SK-N-SH (cell line): ENCODE measurements at regions not wholly inside any gene's neighbourhood (a gene's known extent, or its start where the extent isn't known, plus 50 kb on each side); places are given as distances from the start of the nearest gene placed in this dataset.

Experiments
- CTCF ChIA-PET: fragments of 300-600, 350-600 bp; formaldehyde crosslinking; extraction: SDS; loops from one replicate; lab custom pipeline; 2021; lab: Yijun Ruan, JAX
- POLR2A ChIA-PET: fragments of 350-600 bp; sonication (Branson Sonifier 250); formaldehyde crosslinking; extraction: SDS; loops from one replicate; lab custom pipeline; 2020; ENCODE audit warnings: antibody characterized with exemption, inconsistent platforms; lab: Yijun Ruan, JAX
- DNase-seq: peaks from one replicate; pipeline ENCODE4 v3.0.0; 2012
- H2AFZ ChIP-seq: fragments of 200-600 bp; sonication (generic); 2 replicates; pipeline ENCODE4 v1.8.1; 2016; ENCODE audit warnings: antibody characterized with exemption, mild to moderate bottlenecking, low read depth
- H3F3A ChIP-seq: fragments of 200-600 bp; sonication (generic); replicated peaks from 2 replicates; pipeline ENCODE3; 2016; ENCODE audit warnings: antibody characterized with exemption, mild to moderate bottlenecking; ENCODE audit not compliant: insufficient read depth
- H3K27ac ChIP-seq, 2 experiments: fragments of 200-500 bp in 1 of 2; fragments of 200-600 bp in 1 of 2; sonication (Bioruptor generic) in 1 of 2; sonication (generic), shearing (Covaris generic) in 1 of 2; 2 replicates each; pipeline versions ENCODE4 v1.5.1 to v1.6.1; 2014 to 2016; ENCODE audit warnings: low read depth in 2 of 2, inconsistent platforms in 1 of 2, low read length in 1 of 2, mild to moderate bottlenecking in 1 of 2, mixed read lengths in 1 of 2
- H3K27me3 ChIP-seq: fragments of 200-600 bp; sonication (generic), shearing (Covaris generic); 2 replicates; pipeline ENCODE4 v1.6.1; 2016; ENCODE audit warnings: mixed run types; ENCODE audit not compliant: insufficient read depth
- H3K36me3 ChIP-seq, 2 experiments: fragments of 200-500 bp in 1 of 2; fragments of 200-600 bp in 1 of 2; sonication (Bioruptor generic) in 1 of 2; sonication (generic) in 1 of 2; replicated peaks in 1 of 2; 2 replicates each; pipeline versions ENCODE3 to v1.5.1; 2014 to 2016; ENCODE audit warnings: low read length in 1 of 2, mild to moderate bottlenecking in 1 of 2; ENCODE audit not compliant: insufficient read depth in 2 of 2, control insufficient read depth in 1 of 2
- H3K4me1 ChIP-seq, 2 experiments: fragments of 200-500 bp in 1 of 2; fragments of 200-600 bp in 1 of 2; sonication (Bioruptor generic) in 1 of 2; sonication (generic), shearing (Covaris generic) in 1 of 2; 2 replicates each; pipeline versions ENCODE4 v1.5.1 to v1.6.1; 2014 to 2016; ENCODE audit warnings: low read depth in 1 of 2, low read length in 1 of 2, mixed run types in 1 of 2; ENCODE audit not compliant: insufficient read depth in 2 of 2, control insufficient read depth in 1 of 2
- H3K4me2 ChIP-seq: fragments of 200-600 bp; sonication (generic), shearing (Covaris generic); 2 replicates; pipeline ENCODE4 v1.6.1; 2017; ENCODE audit warnings: mixed run types
- H3K4me3 ChIP-seq, 2 experiments: fragments of 200-500 bp in 1 of 2; fragments of 200-600 bp in 1 of 2; sonication (Bioruptor generic) in 1 of 2; sonication (generic), shearing (Covaris generic) in 1 of 2; 2 replicates each; pipeline versions ENCODE4 v1.5.1 to v1.8.1; 2014 to 2016; ENCODE audit warnings: low read depth in 2 of 2, inconsistent platforms in 1 of 2, low read length in 1 of 2, mild to moderate bottlenecking in 1 of 2, mixed read lengths in 1 of 2, moderate library complexity in 1 of 2
- H3K79me2 ChIP-seq: fragments of 200-600 bp; sonication (generic); 2 replicates; pipeline ENCODE4 v1.8.1; 2017; ENCODE audit warnings: mild to moderate bottlenecking; ENCODE audit not compliant: insufficient read depth
- H3K9ac ChIP-seq: fragments of 200-600 bp; sonication (generic); 2 replicates; pipeline ENCODE4 v1.6.1; 2017; ENCODE audit warnings: mixed run types
- H3K9me2 ChIP-seq: fragments of 200-600 bp; sonication (generic); 2 replicates; pipeline ENCODE4 v1.6.1; 2017; ENCODE audit warnings: mixed run types
- H3K9me3 ChIP-seq: fragments of 200-600 bp; sonication (generic); 2 replicates; pipeline ENCODE4 v1.6.1; 2017; ENCODE audit warnings: mixed run types, mild to moderate bottlenecking, moderate library complexity
- H4K20me1 ChIP-seq: fragments of 200-600 bp; sonication (generic); 2 replicates; pipeline ENCODE4 v1.6.1; 2017; ENCODE audit warnings: mild to moderate bottlenecking, mixed run types; ENCODE audit not compliant: insufficient read depth
- CHD2 ChIP-seq: fragments of 150-350 bp; IDR thresholded peaks from 2 replicates; pipeline ENCODE4 v1.6.1; 2018; ENCODE audit warnings: low read length; ENCODE audit not compliant: partially characterized antibody
- EP300 ChIP-seq, 2 experiments: IDR thresholded peaks; 2 replicates each; pipeline versions ENCODE4 v1.4.0 to v1.6.1; 2012; ENCODE audit warnings: borderline replicate concordance in 1 of 2, low read depth in 1 of 2, low read length in 1 of 2
- FOXJ3 ChIP-seq: sonication (generic); formaldehyde crosslinking; IDR thresholded peaks from 2 replicates; pipeline ENCODE4 v1.5.1; 2020; ENCODE audit warnings: mild to moderate bottlenecking, missing genetic modification reagents
- FOXM1 ChIP-seq: IDR thresholded peaks from 2 replicates; pipeline ENCODE4 v1.4.0; 2012; ENCODE audit warnings: low read depth, mild to moderate bottlenecking
- GABPA ChIP-seq: IDR thresholded peaks from 2 replicates; pipeline ENCODE4 v1.4.0; 2012; ENCODE audit warnings: low read depth, mild to moderate bottlenecking
- GATA2 ChIP-seq: sonication (generic); formaldehyde crosslinking; IDR thresholded peaks from 2 replicates; pipeline ENCODE4 v1.5.0; 2020; ENCODE audit warnings: mild to moderate bottlenecking, missing genetic modification reagents
- JUND ChIP-seq: IDR thresholded peaks from 2 replicates; pipeline ENCODE4 v1.4.0; 2012
- MXI1 ChIP-seq: IDR thresholded peaks from 2 replicates; pipeline ENCODE4 v1.6.1; 2012; ENCODE audit warnings: mild to moderate bottlenecking, low read depth, low read length, improper control_type of control experiment
- POLR2AphosphoS5 ChIP-seq: IDR thresholded peaks from 2 replicates; pipeline ENCODE4 v1.6.1; 2012; ENCODE audit warnings: low read depth, low read length
- RAD21 ChIP-seq: IDR thresholded peaks from 2 replicates; pipeline ENCODE4 v1.6.1; 2012; ENCODE audit warnings: mild to moderate bottlenecking, low read length
- RFX5 ChIP-seq: IDR thresholded peaks from 2 replicates; pipeline ENCODE4 v1.6.1; 2012; ENCODE audit warnings: mild to moderate bottlenecking, improper control_type of control experiment, low read length
- SMC3 ChIP-seq: IDR thresholded peaks from 2 replicates; pipeline ENCODE4 v1.6.1; 2012; ENCODE audit warnings: low read depth, low read length, improper control_type of control experiment
- TAF1 ChIP-seq: IDR thresholded peaks from 2 replicates; pipeline ENCODE4 v1.6.1; 2012; ENCODE audit warnings: low read depth, mild to moderate bottlenecking, low read length, moderate library complexity, borderline replicate concordance
- TCF12 ChIP-seq: IDR thresholded peaks from 2 replicates; pipeline ENCODE4 v1.4.0; 2012
- TEAD4 ChIP-seq: IDR thresholded peaks from 2 replicates; pipeline ENCODE4 v1.4.0; 2012; ENCODE audit warnings: mild to moderate bottlenecking, borderline replicate concordance; ENCODE audit not compliant: insufficient read depth
- ZBTB33 ChIP-seq: IDR thresholded peaks from 2 replicates; pipeline ENCODE4 v1.4.0; 2012; ENCODE audit warnings: low read depth, borderline replicate concordance
- WGBS: methylation state at CpG from one replicate; pipeline ENCODE4 v1.1.6; 2017; ENCODE audit warnings: low lambda C conversion rate; 5-methylcytosine and 5-hydroxymethylcytosine counted together
- TF ChIP-seq, protein P1 (sequence below): IDR thresholded peaks from 2 replicates; pipeline ENCODE4 v1.6.1; 2012; ENCODE audit warnings: mild to moderate bottlenecking, low read depth, low read length, moderate library complexity
- TF ChIP-seq, protein P2 (sequence below): IDR thresholded peaks from 2 replicates; pipeline ENCODE4 v1.4.0; 2012; ENCODE audit warnings: low read depth, borderline replicate concordance

DNA sequence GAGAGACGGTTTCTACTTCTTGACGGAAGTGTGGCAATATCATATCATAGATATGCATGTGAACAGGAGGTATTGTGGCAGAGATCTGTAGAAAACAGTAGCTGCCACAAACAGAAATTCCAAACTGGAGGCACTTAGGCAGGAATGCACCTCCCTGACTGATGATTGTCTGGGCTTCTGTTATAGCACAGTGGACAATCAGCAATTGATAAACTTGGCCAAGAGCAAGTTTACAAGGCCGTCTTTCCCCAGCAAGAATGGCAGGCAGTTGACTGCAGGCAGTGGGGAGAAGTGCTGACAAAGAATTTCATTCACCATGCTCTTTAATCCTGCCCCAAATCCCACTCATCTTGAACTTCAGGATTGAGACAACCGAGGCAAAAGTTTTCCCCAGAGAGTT is 114.4 kb upstream of the STOX2 start:
- Histone ChIP-seq H3K36me3 (no peaks in the 10 kb centered on the region), H3K27me3 (no peaks in the 10 kb centered on the region), H3K9me2 (no peaks in the 10 kb centered on the region), H2AFZ (no peak overlapping the region), H3K79me2 (no peaks in the 10 kb centered on the region), H4K20me1 (no peaks in the 10 kb centered on the region), H3K9me3 (no peaks in the 10 kb centered on the region), H3K4me2 (no peak overlapping the region), H3K4me3 (no peak overlapping the region), H3F3A (no peaks in the 10 kb centered on the region), H3K27ac (no peak overlapping the region), H3K4me1 (no peaks in the 10 kb centered on the region), H3K9ac (no peak overlapping the region)
- CTCF ChIA-PET = no interaction called here
- POLR2A ChIA-PET = no interaction called here
- DNase-seq = no peak
- no peak for TF ChIP-seq TCF12
- no peak for TF ChIP-seq FOXM1
- no peak for TF ChIP-seq TEAD4
- TF ChIP-seq, protein P1, sequence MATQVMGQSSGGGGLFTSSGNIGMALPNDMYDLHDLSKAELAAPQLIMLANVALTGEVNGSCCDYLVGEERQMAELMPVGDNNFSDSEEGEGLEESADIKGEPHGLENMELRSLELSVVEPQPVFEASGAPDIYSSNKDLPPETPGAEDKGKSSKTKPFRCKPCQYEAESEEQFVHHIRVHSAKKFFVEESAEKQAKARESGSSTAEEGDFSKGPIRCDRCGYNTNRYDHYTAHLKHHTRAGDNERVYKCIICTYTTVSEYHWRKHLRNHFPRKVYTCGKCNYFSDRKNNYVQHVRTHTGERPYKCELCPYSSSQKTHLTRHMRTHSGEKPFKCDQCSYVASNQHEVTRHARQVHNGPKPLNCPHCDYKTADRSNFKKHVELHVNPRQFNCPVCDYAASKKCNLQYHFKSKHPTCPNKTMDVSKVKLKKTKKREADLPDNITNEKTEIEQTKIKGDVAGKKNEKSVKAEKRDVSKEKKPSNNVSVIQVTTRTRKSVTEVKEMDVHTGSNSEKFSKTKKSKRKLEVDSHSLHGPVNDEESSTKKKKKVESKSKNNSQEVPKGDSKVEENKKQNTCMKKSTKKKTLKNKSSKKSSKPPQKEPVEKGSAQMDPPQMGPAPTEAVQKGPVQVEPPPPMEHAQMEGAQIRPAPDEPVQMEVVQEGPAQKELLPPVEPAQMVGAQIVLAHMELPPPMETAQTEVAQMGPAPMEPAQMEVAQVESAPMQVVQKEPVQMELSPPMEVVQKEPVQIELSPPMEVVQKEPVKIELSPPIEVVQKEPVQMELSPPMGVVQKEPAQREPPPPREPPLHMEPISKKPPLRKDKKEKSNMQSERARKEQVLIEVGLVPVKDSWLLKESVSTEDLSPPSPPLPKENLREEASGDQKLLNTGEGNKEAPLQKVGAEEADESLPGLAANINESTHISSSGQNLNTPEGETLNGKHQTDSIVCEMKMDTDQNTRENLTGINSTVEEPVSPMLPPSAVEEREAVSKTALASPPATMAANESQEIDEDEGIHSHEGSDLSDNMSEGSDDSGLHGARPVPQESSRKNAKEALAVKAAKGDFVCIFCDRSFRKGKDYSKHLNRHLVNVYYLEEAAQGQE = no peak
- TF ChIP-seq RFX5 = no peak
- TF ChIP-seq RAD21 = no peak
- TF ChIP-seq JUND = no peak
- 39% methylated on average over 4 of the region's 4 CpGs for WGBS

DNA sequence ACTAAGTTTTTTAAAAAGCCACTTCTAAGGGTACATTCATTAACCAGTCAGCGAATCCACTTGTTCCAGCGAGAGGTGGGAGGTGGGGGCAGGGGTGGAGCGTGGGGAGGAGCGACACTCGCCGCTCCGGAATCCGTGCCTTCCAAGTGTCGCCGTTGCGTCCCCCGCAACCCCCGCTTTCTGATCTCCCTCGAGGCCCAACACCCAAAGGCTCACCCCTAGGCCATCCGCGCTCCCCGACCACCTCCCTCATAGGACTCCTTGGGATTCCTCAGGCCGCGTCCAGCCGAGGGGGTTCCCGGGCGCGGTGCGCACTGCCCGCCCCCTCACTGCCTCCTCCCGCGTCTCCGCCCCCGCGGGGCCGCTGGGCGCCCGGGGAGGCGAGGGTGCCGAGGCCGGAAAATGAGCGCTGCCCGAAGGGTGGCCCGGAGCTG is 108.1 kb upstream of the STOX2 start:
- Histone ChIP-seq H3K79me2 (no peaks in the 10 kb centered on the region), H3K4me1 (no peaks in the 10 kb centered on the region; a peak in 1 of 4 replicates), H2AFZ (no peak overlapping the region), H3K4me3 (peak overlapping the region in 1 of 2 experiments; percentile 48; a peak in 2 of 4 replicates), H3K27me3 (peaks cover 23% of the 10 kb centered on the region), H3K9me2 (no peaks in the 10 kb centered on the region), H3F3A (no peaks in the 10 kb centered on the region), H3K9me3 (no peaks in the 10 kb centered on the region), H4K20me1 (no peaks in the 10 kb centered on the region), H3K9ac (no peak overlapping the region), H3K36me3 (no peaks in the 10 kb centered on the region), H3K27ac (no peak overlapping the region), H3K4me2 (no peak overlapping the region)
- WGBS = 6% methylated on average over 7 of the region's 39 CpGs
- no peak for TF ChIP-seq FOXM1
- TF ChIP-seq TEAD4 = no peak
- TF ChIP-seq FOXJ3 (CRISPR knock-in tag) = no peak
- TF ChIP-seq CHD2 = no peak
- TF ChIP-seq EP300 (IDR thresholded peaks at IDR 0.05; ENCODE audit: borderline replicate concordance in 1 of 2, low read depth in 1 of 2, low read length in 1 of 2) = no peak
- TF ChIP-seq TAF1 = no peak
- TF ChIP-seq, protein P1 = no peak
- TF ChIP-seq, protein P2, sequence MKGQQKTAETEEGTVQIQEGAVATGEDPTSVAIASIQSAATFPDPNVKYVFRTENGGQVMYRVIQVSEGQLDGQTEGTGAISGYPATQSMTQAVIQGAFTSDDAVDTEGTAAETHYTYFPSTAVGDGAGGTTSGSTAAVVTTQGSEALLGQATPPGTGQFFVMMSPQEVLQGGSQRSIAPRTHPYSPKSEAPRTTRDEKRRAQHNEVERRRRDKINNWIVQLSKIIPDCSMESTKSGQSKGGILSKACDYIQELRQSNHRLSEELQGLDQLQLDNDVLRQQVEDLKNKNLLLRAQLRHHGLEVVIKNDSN = no peak
- no peak for TF ChIP-seq SMC3
- TF ChIP-seq JUND = no peak
- TF ChIP-seq RAD21 = no peak
- no peak for TF ChIP-seq GABPA
- TF ChIP-seq GATA2 = no peak
- TF ChIP-seq POLR2AphosphoS5 = no peak
- no peak for TF ChIP-seq ZBTB33
- no peak for TF ChIP-seq MXI1
- ChIA-PET POLR2A (no interaction called here), CTCF (interaction anchor here (1.0 kb wide), 1 partner anchor 76 kb away, joined by 3 read pairs; no protein-coding TSS in a partner anchor)
- no peak for DNase-seq
